PFSK-1 (cell line): ENCODE measurements at regions not wholly inside any gene's neighbourhood (a gene's known extent, or its start where the extent isn't known, plus 50 kb on each side); places are given as distances from the start of the nearest gene placed in this dataset.

Experiments used
- FOXP2 ChIP-seq: optimal IDR thresholded peaks from 2 replicates; pipeline ENCODE3; 2011; ENCODE audit warnings: borderline replicate concordance, control low read depth, inconsistent platforms; ENCODE audit not compliant: insufficient read depth; ENCODE audit errors: extremely low read length, extremely low read depth
- POLR2AphosphoS5 ChIP-seq: IDR thresholded peaks from 2 replicates; pipeline ENCODE4 v1.6.1; 2012; ENCODE audit warnings: low read depth, mild to moderate bottlenecking, control low read depth, low read length, moderate library complexity
- SIN3A ChIP-seq: IDR thresholded peaks from 2 replicates; pipeline ENCODE4 v1.6.1; 2012; ENCODE audit warnings: mild to moderate bottlenecking, low read length, moderate library complexity, borderline replicate concordance; ENCODE audit not compliant: insufficient read depth
- TAF1 ChIP-seq: IDR thresholded peaks from 2 replicates; pipeline ENCODE4 v1.6.1; 2012; ENCODE audit warnings: low read length, control low read depth, borderline replicate concordance; ENCODE audit not compliant: insufficient read depth
- TF ChIP-seq, protein P1 (sequence below), 2 experiments: IDR thresholded peaks; 2 replicates each; pipeline versions ENCODE4 v1.6.1 to v1.8.0; 2011 to 2012; ENCODE audit warnings: low read depth in 2 of 2, low read length in 2 of 2, control low read depth in 1 of 2, inconsistent platforms in 1 of 2, mild to moderate bottlenecking in 1 of 2, moderate library complexity in 1 of 2; ENCODE audit not compliant: insufficient read depth in 1 of 2

DNA sequence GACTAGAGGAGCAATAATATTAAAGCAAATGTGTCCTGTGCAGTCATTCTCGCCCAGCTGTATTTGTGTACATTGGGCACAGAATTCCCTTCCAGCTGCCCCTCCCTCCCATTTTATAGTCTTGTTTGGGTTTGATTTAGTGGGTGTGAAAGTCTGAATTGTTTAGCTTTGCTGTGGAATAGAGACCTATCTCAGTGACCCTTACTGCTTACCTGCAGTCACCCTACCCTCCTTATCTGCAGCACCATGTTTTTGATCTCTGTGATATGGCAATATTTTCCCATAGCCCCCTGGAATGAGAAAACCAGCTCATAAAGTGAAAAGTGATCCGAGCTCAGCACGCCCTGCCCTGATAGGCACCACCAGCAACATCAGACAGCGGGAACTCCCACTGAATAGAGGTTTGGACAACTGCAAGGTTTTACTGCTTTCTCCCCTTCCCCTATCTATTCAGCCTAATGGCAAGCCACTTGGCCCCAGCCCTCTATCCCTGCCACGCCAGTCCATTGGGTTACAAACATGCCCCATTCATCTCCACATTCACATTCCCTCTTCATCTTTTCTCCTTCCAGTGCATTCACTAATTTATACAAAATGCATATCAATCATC lies 199.0 kb downstream of the ETS1 start:
- TF ChIP-seq SIN3A = no peak
- TF ChIP-seq POLR2AphosphoS5 = no peak
- no peak for TF ChIP-seq FOXP2
- TF ChIP-seq TAF1 = no peak
- TF ChIP-seq, protein P1, sequence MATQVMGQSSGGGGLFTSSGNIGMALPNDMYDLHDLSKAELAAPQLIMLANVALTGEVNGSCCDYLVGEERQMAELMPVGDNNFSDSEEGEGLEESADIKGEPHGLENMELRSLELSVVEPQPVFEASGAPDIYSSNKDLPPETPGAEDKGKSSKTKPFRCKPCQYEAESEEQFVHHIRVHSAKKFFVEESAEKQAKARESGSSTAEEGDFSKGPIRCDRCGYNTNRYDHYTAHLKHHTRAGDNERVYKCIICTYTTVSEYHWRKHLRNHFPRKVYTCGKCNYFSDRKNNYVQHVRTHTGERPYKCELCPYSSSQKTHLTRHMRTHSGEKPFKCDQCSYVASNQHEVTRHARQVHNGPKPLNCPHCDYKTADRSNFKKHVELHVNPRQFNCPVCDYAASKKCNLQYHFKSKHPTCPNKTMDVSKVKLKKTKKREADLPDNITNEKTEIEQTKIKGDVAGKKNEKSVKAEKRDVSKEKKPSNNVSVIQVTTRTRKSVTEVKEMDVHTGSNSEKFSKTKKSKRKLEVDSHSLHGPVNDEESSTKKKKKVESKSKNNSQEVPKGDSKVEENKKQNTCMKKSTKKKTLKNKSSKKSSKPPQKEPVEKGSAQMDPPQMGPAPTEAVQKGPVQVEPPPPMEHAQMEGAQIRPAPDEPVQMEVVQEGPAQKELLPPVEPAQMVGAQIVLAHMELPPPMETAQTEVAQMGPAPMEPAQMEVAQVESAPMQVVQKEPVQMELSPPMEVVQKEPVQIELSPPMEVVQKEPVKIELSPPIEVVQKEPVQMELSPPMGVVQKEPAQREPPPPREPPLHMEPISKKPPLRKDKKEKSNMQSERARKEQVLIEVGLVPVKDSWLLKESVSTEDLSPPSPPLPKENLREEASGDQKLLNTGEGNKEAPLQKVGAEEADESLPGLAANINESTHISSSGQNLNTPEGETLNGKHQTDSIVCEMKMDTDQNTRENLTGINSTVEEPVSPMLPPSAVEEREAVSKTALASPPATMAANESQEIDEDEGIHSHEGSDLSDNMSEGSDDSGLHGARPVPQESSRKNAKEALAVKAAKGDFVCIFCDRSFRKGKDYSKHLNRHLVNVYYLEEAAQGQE (IDR thresholded peaks at IDR 0.05; ENCODE audit: insufficient read depth in 1 of 2, low read depth in 2 of 2, low read length in 2 of 2) = no peak

DNA sequence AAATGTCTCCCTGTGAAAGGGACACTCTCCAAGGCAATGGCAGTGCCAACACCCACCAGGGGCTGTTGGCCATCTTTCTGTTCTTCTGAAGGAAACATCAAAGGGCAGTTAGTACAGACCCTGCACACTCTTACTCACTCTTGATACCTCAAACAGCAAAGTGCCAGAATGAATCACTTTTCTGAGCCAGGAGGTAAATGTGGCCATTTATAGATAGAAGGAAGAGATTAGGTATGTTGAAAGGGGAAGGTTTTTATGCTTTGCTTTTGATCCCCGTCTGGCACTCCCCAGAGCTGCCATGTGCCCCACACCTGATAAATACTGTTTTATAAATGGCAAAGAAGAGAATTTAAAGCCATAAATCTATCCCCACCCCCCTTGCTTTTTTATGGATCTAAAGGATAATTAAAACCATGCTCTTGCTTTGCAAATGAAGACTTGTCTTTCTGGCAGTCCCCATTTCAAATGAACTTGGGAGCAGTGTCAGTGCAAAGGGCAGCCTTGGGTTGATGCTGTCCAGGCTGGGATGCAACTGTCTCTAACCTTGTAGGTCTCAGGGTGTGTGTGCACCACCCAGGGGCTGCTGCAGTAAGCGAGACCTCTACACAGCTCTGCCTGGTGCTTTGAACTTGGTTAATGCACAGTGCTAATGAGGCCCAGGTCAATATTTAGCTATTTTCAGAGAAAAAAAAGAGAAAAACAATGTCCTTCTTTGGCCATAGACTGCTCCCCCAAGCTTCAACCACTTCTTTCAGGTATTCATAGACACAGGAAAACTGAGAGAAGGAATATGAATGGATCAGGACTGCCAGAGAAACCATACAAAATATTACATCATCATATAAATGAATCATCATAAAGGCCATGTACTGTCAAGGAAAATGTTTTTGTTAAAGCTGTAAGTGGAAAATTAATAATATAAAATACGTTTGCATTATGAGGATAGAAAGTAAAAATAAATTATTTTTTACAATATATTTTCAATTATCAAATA lies 207.5 kb downstream of the ETS1 start:
- TF ChIP-seq POLR2AphosphoS5 (no peak), FOXP2 (no peak), SIN3A (no peak)
- TF ChIP-seq, protein P1 (IDR thresholded peaks at IDR 0.05; ENCODE audit: insufficient read depth in 1 of 2, low read depth in 2 of 2, low read length in 2 of 2) = no peak

DNA sequence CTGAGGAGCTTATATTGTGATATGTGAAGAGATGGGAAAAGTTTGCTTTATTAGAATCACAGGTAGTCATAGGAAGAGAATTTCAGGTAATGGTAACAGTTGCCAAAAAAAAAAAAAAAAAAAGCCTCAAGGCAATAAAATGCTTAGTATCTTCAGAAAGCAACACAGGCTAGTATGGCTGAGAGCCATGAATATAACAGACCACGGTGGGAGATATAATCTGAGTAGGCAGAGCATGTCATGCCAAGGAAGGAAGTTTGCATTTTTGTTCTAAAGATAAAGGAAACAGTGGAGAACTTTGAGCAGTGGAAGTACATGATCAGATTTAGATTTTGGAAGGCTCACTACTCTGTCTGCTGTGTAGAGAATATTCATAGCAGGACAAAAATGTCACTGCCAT lies 211.4 kb downstream of the ETS1 start:
- TF ChIP-seq, protein P1 (IDR thresholded peaks at IDR 0.05; ENCODE audit: insufficient read depth in 1 of 2, low read depth in 2 of 2, low read length in 2 of 2) = no peak
- TF ChIP-seq TAF1 (no peak), FOXP2 (no peak), POLR2AphosphoS5 (no peak), SIN3A (no peak)

DNA sequence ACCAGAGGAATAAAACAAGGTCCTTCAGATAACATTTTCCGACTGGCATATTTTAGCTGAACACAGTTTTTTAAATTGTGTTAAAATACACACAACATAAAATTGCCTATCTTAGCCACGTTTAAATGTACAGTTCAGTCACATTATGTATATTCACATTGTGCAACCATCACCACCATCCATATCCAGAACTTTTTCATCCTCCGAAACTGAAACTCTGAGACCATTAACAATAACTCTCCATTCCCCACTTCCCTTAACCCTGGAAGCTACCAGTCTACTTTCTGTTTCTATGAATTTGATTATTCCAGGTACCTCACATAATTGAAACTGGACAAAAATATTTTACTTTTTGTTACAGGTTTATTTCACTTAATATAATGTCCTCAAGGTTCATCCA lies 213.3 kb downstream of the ETS1 start:
- TF ChIP-seq FOXP2 (no peak), SIN3A (no peak), POLR2AphosphoS5 (no peak), TAF1 (no peak)
- TF ChIP-seq, protein P1 (IDR thresholded peaks at IDR 0.05; ENCODE audit: insufficient read depth in 1 of 2, low read depth in 2 of 2, low read length in 2 of 2) = no peak
